ENCODE measurements at regions not wholly inside any gene's neighbourhood (a gene's known extent, or its start where the extent isn't known, plus 50 kb on each side); places are given as distances from the start of the nearest gene placed in this dataset.

DNA sequence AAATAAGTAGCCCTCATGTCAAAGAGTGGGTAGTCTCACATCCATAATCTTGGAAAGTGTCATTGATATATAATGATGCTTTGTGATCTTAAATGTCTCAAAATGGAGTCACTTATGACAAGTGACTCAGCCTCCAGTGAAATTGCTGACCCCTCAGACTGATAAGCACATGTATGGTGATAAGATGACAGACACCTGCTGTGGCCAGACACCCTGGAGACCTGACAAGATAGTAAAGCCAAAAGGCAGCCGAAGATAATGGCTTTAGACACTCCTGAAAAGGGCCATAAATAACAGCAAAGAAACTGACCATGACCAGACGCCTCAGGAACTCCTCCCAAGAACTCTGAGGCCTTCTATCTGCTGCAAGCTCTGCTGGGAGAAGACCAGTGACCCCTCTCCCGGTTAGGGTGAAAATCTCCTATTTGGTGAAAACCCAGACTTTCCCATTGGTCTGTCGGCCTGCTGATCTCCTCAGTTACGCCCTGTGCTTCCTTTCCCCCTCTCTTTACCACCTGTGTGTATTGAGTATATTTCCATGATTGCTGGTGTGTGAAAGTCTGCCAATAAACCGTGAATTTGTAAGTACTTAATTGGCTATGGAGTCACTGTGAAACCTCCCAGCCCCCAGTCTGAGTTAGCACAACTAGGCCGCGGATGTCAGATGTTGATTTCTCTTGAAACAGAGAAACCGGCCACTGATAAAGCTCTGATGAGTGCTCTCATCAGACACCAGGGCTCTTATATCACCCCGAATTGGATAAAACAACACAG is 226.7 kb upstream of the MYOCD start:
- no peak for DNase-seq (ENCODE audit: low spot score)

DNA sequence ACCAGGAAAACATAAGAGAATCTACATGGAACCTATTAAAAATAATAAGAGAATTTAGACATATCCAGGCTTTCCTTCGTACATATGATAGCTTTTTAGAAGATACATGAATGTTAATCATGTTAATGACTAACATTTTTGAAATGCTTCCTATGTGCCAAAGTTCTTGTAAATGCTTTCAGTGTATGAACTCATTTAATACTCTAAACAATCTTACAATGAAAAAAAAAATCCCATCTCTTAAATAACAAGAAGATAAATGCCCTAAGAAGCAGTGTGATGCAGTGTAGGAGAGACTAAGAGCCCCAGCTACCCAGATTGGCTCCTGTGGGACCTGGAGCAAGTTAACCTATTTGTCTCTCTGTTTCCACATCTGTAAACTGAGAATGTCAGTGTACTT is 220.4 kb upstream of the MYOCD start:
- DNase-seq (ENCODE audit: low spot score): no peak

DNA sequence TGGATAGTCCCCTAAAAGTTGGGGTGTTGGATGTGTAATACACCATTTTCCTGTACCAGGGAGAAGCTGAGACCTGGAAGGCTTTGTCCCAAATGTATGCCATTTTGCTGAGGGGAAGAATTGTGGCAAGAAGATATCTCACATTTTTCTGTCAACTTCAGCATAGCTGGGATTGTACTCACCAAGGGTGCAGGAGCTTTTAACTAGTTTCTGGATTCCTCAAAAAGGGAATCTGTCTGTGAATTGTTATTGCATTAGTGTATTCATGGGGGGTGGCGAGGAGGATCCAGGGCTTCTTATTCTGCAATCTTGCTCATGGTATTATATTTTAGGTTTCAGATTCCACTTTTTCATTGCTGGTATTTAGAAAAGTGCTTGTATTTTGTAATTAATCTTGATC is 208.2 kb upstream of the MYOCD start:
- no peak for DNase-seq (ENCODE audit: low spot score)

GRCh38 chr17:12459736-12460135 is 206.0 kb upstream of the MYOCD start:
- no peak for DNase-seq (ENCODE audit: low spot score)

- DNase-seq (ENCODE audit: low spot score): no peak
Observed at GRCh38 chr17:12463102-12463501, 202.6 kb upstream of the MYOCD start.

GRCh38 chr17:12472252-12473173 is 193.2 kb upstream of the MYOCD start:
- DNase-seq (ENCODE audit: low spot score): no peak

DNA sequence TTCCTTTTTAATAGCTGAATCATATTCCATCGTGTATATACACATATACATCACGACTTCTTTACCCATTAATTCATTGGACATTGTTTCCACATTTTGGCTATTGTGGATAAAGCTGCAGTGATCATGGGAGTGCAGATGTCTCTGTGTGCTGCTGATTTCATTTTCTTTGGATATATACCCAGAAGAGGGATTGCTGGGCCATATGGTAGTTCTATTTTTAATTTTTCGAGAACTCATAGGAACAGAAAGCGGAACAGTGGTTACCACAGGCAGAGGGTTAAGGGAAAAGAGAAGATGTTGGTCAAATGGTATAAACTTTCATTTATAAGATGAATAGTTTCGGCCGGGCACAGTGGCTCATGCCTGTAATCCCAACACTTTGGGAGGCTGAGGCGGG is 187.4 kb upstream of the MYOCD start:
- no peak for DNase-seq (ENCODE audit: low spot score)

DNA sequence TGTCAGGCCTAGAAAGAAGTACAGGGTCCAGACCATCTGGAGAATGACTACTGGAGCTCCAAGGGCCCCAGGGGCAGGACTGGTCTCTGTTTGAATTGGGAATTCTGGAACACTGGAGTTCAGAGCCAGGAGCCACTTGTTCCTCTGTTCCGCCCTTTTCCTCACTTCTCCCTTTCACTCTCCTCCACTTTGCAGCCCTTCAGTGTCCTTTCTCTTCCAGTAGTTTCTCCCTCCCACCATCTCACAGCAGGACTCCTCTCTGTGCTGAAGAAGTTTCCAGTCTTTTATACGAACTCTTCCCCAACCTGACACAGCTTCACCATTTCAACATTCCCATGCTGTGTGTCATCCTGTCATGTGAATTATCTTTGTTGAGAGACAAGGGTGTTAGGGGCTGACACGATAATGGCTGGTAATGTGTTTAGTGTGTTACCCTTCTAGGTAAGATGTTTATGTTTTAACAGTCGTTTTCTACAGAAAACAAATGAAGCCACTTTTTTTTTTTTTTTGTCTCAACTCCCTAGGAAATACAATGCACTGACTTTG is 180.3 kb upstream of the MYOCD start:
- DNase-seq (ENCODE audit: low spot score): no peak

DNA sequence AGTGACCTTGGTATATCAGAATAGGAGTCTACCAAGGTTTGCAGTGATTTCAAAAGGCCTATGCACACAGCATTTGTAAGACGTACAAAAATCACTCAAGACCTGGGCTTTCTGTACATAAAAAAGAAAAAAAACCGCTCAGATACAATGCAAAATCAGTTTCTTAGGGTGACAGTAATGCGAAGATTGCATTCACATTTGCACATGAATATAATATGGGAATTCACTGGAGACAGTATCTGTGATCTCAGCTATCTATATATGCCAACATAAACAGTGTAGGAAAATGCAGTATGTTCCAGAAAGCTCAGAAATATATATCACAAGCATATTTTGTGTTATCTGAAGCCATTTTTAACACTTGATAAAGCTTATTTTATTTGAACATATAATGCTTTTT is 176.4 kb upstream of the MYOCD start:
- DNase-seq (ENCODE audit: low spot score): no peak

DNA sequence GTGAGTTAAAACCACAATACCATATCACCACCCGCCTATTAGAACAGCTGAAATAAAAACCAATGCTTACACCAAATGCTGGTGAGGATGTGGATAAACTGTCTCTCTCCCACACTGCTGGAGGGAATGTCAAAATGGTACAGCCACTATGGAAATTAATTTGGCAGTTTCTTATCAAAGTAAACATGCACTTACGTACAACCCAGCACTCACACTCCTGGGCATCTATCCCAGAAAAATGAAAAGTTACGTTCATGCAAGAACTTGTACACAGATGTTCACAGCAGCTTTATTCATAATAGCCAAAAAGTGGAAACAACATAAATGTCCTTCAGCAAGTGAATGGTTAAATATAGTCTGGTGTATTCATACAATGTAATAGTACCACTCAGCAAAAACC is 173.2 kb upstream of the MYOCD start:
- no peak for DNase-seq (ENCODE audit: low spot score)

GRCh38 chr17:12505866-12506265 is 159.8 kb upstream of the MYOCD start:
- DNase-seq (ENCODE audit: low spot score): no peak

- DNase-seq (ENCODE audit: low spot score): no peak
Observed at GRCh38 chr17:12507026-12507595, 158.6 kb upstream of the MYOCD start.

GRCh38 chr17:12509801-12510200 is 155.9 kb upstream of the MYOCD start:
- no peak for DNase-seq (ENCODE audit: low spot score)

GRCh38 chr17:12510535-12510934 is 155.2 kb upstream of the MYOCD start:
- no peak for DNase-seq (ENCODE audit: low spot score)

- DNase-seq (ENCODE audit: low spot score): no peak
Observed at GRCh38 chr17:12512694-12513355, 152.9 kb upstream of the MYOCD start.

DNA sequence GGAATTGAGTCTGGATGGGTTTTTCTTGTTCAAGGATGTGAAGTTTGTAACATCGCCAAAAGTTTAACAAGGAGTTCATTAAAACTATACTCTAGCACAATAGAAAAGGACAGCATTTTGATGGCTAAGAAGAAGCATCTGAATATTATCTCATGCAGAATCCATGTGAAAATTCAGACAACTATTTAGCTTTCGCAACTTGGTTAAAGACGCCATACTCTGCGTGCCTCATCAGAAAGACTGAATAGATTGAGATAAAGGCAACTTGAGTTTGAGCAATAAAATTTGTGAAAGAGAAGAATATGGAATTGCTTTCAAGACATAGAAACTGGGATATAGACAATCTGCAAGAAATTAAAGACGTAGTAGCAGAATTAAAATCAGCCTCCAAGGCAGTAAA is 151.1 kb upstream of the MYOCD start:
- DNase-seq (ENCODE audit: low spot score): no peak

DNA sequence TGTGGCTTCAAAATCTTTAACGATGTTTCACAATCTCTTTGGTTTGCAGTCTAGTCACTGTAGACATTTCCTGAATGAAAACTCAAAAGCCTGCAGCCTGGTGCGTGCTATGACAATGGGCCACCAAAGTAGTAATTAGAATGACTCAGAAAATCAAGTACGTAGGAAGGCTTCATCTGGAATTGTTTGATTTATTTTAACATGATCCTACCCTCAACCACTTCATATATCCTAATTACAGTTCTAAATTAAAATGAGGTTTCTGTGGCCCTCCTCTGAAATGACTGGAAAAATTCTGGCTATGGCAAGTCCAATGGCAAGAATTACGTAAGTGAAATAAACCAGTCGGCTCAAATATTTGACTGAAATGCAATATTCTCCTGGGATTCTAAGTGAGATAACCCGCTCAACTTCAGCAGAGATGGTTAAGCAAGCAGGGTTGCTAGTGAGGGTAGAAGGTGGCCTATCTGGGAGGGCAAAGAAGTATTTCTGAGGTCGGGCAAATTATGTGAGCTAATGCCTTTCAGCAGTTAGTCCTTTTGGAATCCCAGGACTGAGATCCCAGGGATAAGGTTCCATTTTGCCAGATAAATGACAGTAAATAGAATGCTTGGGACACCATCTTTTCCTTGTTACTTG is 145.6 kb upstream of the MYOCD start:
- DNase-seq (ENCODE audit: low spot score): peak; percentile 5

DNA sequence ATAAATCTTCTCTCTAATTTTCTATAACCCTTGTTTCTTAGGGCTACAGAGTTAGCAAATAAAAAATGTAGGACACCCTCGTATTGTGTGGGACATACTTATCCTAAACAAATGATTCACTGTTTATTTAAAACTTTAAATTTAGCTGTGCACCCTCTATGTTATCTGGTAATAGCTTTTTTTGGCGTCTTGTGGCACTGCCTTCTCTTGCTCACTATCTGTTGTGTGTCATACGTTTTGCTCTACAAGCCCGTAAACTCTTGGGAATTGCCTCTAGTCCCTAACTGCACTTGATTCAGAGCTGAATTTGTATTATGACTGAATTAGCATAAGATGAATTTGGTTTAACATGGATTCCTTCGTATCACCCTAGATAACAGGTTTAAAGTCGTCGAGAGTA is 144.3 kb upstream of the MYOCD start:
- no peak for DNase-seq (ENCODE audit: low spot score)

DNA sequence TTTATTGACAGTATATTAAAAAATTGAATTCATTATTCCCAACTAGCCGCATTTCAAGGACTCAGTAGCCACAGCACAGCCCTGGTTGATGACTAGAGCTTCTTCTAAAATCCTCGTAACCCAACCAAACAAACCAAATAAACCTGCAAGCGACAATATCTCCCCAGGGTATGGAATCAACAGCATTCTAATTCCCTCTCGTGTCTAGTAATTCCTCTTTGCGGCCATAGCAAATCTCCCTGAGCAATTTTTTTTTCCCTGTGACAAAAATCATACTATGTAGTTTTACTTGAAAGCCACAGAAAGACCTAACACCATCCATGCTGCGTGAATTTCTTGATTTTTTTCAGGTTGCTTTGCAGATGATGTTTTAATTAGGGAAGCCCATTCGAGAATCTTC is 143.4 kb upstream of the MYOCD start:
- no peak for DNase-seq (ENCODE audit: low spot score)

DNA sequence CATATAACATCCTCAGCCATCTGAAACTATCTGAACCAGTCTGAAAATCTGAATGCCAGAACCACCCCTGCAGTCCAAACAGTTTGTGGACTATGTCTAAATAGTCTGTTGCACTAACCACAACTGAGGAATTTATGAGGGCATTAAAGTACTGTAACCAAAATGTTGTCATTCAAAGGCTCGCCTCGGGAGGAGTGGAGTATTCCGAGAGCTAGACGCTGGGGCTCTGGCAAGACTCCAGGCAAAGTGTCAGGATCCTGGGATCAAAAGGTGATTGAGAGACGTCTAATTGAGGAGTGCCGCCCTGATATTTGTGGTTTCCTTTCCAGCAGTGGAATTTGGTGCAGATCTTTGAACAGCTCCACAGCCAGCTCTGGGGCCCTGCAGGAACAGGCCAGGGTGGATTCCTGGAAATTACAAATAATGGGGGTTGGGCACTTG is 142.9 kb upstream of the MYOCD start:
- no peak for DNase-seq (ENCODE audit: low spot score)

DNA sequence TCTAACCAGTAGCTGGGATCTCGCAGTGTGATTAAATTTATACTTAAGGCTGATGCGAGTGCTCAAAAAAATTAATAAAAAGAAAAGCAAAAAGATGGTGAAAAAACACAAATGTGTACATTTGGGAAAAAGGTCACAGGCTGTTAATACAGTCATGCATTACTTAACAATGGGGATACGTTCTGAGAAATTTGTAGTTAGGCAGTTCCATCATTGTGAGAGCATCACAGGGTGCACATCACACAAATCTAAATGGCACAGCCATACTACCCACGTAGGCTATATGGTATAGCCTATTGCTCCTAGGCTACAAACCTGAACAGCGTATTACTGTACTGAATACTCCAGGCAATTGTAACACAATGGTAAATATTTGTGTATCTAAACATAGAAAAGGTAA is 142.4 kb upstream of the MYOCD start:
- DNase-seq (ENCODE audit: low spot score): no peak

- DNase-seq (ENCODE audit: low spot score): no peak
Observed at GRCh38 chr17:12528036-12528435, 137.7 kb upstream of the MYOCD start.

Measured in Ammon's horn (tissue), 1 donor.